ENCODE measurements at regions not wholly inside any gene's neighbourhood (a gene's known extent, or its start where the extent isn't known, plus 50 kb on each side); places are given as distances from the start of the nearest gene placed in this dataset.

- TF ChIP-seq CTCF (IDR thresholded peaks at IDR 0.05; ENCODE audit: extremely low read depth in 1 of 2, insufficient read depth in 1 of 2, low read depth in 1 of 2, low read length in 2 of 2), result no peak
- no peak for TF ChIP-seq JUN (IDR thresholded peaks at IDR 0.05; ENCODE audit: borderline replicate concordance, insufficient read depth, insufficient read length, low read depth)
- no peak for TF ChIP-seq POLR2A (IDR thresholded peaks at IDR 0.05; ENCODE audit: low read depth, low read length)
- no peak for TF ChIP-seq EZH2 (IDR thresholded peaks at IDR 0.05; ENCODE audit: borderline replicate concordance, low read depth, low read length, severe bottlenecking)
- TF ChIP-seq POLR2AphosphoS5 (IDR thresholded peaks at IDR 0.05; ENCODE audit: insufficient read depth, low read depth, low read length), result no peak
- no peak for TF ChIP-seq GATA2 (IDR thresholded peaks at IDR 0.05; ENCODE audit: insufficient read depth, insufficient read length, low read depth, low read length)
- no peak for TF ChIP-seq MAX (IDR thresholded peaks at IDR 0.05; ENCODE audit: insufficient read depth, insufficient read length)
- no peak for TF ChIP-seq FOS (IDR thresholded peaks at IDR 0.05; ENCODE audit: borderline replicate concordance, insufficient read depth, low read length)
Measured at GRCh38 chr1:38268226-38268625, 221.6 kb upstream of the POU3F1 start.
